Esophagus squamous epithelium (tissue), 4 donors: ENCODE measurements at regions not wholly inside any gene's neighbourhood (a gene's known extent, or its start where the extent isn't known, plus 50 kb on each side); places are given as distances from the start of the nearest gene placed in this dataset.
"Not testable (repeated sequence)": the region's sequence is repeated elsewhere in the genome, so short reads cannot be mapped to it uniquely, and the experiment has no call there.

ENCODE experiments used
- CTCF ChIP-seq, 6 experiments: fragments of 450-650 bp in 4 of 6; fragments of 200-600 bp in 2 of 6; sonication (generic) in 2 of 6; IDR thresholded peaks; one replicate each; pipeline ENCODE4 v1.5.1; 2016 to 2019; ENCODE audit warnings: antibody characterized with exemption in 6 of 6, mild to moderate bottlenecking in 4 of 6, moderate library complexity in 4 of 6
- POLR2A ChIP-seq, 4 donors: fragments of 450-650 bp; IDR thresholded peaks; one replicate each; pipeline ENCODE4 v1.6.1; 2017; ENCODE audit warnings: antibody characterized with exemption in 4 of 4, mild to moderate bottlenecking in 4 of 4, moderate library complexity in 3 of 4

GRCh38 chr4:11996581-11996980, 567.9 kb upstream of the HS3ST1 start:
- TF ChIP-seq CTCF, POLR2A (IDR thresholded peaks at IDR 0.05): not testable (repeated sequence)
